ENCODE measurements at regions not wholly inside any gene's neighbourhood (a gene's known extent, or its start where the extent isn't known, plus 50 kb on each side); places are given as distances from the start of the nearest gene placed in this dataset.

DNA sequence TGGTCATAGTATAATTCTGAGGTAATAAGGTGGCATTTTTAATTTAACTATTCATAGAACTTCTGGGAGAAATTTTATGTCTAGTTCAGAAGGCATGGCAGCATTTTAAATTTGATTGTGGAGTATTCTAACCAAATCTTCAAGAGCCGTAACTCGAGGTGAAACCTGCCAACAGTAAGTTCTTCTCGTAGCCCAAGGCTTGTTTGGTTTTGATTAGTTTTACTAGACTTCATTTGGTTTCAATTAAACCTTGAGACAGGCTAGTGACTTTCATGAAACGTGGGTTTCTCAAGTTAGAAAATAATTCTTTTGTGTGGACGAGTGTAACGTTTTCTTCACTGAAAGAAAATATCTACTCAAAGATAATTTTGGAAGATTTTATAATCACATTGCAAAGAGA is 395.5 kb downstream of the USP25 start:
- TF ChIP-seq, protein P1, sequence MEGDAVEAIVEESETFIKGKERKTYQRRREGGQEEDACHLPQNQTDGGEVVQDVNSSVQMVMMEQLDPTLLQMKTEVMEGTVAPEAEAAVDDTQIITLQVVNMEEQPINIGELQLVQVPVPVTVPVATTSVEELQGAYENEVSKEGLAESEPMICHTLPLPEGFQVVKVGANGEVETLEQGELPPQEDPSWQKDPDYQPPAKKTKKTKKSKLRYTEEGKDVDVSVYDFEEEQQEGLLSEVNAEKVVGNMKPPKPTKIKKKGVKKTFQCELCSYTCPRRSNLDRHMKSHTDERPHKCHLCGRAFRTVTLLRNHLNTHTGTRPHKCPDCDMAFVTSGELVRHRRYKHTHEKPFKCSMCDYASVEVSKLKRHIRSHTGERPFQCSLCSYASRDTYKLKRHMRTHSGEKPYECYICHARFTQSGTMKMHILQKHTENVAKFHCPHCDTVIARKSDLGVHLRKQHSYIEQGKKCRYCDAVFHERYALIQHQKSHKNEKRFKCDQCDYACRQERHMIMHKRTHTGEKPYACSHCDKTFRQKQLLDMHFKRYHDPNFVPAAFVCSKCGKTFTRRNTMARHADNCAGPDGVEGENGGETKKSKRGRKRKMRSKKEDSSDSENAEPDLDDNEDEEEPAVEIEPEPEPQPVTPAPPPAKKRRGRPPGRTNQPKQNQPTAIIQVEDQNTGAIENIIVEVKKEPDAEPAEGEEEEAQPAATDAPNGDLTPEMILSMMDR (IDR thresholded peaks at IDR 0.05 in 4 of 5, conservative IDR thresholded peaks at IDR 0.05 in 1 of 5) = no peak
- no peak for TF ChIP-seq POLR2A (IDR thresholded peaks at IDR 0.05)

Data from gastrocnemius medialis (tissue), 4 donors.